ENCODE measurements at regions not wholly inside any gene's neighbourhood (a gene's known extent, or its start where the extent isn't known, plus 50 kb on each side); places are given as distances from the start of the nearest gene placed in this dataset.
"Not testable (repeated sequence)": the region's sequence is repeated elsewhere in the genome, so short reads cannot be mapped to it uniquely, and the experiment has no call there.

DNA sequence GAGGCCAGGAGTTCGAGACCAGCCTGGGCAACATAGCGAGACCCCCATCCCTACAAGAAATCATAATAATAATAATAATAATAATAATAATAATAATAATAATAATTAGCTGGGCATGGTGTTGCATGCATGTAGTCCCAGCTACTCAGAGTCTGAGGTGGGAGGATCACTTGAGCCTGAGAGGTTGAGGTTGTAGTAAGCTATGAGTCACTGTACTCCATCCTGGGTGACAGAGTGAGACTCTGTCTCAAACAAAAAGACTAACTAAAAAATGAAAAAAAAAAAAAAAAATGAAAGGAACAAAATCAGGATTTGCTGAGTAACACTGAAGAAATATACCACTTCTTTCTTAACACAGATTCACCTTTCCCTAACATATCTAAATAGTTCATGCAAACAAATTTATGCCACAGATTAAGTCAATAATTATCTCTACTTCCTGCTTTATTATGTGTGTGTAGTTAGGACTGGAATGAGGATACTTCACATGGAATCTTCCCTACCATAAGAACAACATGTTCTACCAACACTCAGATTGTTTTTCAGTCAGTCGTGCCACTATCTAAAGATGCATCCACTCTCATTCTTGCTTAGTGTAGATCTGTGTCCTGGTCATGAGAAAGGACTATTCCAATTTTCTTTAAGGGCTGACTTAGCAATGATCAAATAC lies 928.7 kb downstream of the SLC4A3 start:
- DNase-seq (ENCODE audit: low spot score) = no peak

DNA sequence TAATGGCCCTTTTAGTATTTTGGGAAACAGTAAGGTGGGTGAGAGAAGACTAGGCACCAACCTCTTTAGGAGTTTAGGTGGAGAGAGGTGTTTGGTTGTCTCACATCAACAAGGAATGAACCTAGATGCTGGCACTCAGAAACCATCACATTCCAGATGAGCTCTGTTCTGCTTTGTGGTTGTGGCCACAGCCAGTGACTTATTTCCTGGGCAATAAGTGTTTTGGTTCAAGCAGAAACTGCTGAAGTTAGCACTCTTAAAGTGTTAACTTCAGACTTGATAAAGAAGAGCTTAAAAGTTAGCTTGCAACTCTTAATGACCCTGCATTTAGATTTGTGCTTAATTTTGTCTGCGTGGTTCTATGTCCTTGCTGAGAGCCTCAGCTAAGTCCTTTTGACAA lies 929.2 kb downstream of the SLC4A3 start:
- no peak for DNase-seq (ENCODE audit: low spot score)

DNA sequence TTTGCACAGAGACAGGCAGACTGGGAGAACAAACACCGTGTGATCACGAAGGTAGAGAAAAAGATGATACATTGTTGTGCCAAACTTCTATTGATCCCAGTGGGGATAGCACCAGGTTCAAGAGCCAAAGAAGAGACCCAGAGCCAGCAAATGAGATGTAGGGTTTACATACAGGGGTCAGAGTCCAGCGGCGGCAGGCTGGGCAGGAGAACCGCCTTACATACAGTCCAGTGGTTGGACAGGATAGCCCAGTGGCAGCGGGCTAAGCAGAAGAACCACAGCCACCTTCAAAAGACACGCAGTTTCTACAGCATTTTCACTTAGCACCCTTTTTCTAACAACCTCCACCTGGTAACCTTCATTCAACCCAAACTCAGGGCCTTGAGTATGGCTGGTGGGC lies 932.8 kb downstream of the SLC4A3 start:
- no peak for DNase-seq (ENCODE audit: low spot score)

DNA sequence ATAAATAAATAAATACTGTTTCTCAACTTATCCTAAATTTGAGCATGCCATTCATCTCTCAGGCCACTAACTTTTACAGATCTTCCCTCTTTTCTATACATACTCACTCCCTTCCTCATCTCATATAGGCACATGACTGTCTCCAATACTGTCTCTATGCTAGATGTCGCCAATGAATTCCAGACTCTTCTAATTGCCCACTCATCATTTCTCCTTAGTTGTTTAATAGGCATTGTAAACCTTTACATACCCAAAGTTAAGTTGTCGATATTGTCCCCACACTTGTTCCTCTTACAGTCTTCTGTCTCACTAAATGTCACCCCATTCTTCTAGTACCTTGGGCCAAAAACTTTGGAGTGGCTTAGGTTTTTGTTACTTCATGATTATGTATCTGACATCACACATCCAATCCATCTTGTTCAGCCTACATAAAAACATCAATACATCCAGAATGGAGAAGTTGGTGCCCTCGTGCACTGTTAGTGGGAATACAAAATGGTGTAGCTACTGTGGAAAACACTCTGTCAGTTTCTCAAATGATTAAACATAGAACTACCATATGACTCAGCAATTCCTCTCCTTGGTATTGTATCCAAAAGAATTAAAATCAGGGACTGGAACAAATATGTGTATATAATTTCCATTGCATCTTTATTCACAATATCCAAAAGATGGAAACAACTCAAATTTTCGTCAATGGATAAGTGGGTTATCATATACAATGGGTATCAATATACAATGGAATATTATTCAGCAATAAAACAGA lies 935.1 kb downstream of the SLC4A3 start:
- DNase-seq (ENCODE audit: low spot score) = no peak

DNA sequence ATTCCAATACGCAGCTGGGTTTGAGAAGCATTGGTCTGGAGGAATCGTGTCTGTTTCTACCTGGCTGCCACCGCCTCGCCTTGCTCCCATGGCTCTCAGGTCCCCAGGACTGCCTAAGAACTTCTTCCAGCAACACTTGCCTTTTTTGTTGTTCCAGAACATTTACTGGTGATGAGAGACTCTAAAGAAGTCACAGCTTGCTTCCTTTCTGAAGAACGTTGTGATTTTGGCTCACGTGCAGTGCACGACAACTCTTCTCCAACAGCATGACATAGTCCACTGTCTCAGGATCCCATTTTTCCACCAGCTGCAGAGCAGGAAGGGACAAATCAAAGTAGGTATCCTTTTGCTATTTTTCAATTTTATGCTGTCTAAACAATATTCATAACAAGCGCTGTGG lies 940.9 kb downstream of the SLC4A3 start:
- no peak for DNase-seq (ENCODE audit: low spot score)

DNA sequence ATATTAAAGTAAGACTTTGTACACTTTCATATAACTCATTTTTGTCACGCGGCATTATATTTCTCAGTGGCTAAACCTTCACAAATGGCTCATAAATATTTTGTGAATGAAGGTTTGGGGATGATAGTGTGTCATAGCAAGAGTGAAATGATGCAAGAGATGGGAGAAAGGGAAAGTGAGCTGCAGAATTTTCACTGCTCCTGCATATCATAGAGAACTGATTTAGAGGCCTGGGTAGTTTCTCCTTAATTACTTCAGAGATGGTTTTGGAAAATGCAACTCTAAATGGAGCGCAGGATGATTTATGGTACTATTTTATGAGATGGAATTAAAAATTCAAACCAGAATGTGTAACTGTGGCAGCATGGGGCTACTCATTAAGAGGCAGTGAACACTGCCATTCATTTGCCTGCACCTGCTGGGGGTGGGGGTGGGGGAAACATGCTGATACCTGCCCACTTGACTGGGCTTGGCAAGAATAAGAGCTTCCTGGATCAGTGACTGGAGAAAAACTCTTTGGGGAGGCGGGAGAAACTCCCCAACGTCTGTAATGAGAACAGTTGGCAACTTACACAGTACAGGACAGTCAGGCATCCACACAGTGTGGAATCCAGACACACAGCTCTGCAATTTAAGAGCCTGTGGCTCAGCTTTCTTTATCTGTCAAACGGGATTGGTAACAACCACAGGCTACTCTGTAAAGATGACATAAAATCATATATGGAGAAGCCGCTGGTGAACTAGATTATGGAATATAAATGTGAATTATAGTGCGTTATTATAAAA lies 941.9 kb downstream of the SLC4A3 start:
- no peak for DNase-seq (ENCODE audit: low spot score)

DNA sequence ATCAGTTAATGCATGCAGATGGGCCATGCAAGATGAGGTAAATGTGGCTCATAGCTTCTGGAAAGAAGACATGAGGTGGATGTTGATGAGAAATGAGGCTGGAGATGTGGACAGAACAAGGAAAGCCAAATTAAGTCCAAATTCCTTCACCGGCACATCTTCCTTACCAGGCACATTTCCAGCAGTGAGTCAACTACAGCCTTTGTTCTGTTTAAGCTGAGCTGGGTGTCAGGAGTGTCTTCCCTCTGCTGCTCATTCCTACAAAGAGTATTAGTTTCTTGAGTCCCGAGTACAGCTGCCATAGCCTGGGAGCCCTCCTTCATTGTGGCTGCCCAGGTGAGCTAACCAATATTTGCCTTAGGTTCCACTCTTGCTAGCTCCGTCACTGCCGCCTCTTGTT lies 945.0 kb downstream of the SLC4A3 start:
- no peak for DNase-seq (ENCODE audit: low spot score)

DNA sequence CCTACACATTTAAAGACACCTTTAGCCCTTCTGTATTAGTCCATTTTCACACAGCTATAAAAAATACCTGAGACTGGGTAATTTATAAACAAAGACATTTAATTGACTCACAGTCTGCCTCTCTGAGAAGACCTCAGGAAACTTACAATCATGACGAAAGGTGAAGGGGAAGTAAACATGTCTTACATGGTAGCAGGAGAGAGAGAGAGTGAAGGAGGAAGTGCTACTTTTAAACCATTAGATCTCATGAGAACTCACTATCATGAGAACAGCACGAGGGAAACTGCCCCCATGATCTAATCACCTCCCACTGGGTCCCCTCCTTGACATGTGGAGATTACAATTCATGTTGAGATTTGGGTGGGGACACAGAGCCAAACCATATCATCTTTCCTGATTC lies 946.6 kb downstream of the SLC4A3 start:
- DNase-seq (ENCODE audit: low spot score) = no peak

DNA sequence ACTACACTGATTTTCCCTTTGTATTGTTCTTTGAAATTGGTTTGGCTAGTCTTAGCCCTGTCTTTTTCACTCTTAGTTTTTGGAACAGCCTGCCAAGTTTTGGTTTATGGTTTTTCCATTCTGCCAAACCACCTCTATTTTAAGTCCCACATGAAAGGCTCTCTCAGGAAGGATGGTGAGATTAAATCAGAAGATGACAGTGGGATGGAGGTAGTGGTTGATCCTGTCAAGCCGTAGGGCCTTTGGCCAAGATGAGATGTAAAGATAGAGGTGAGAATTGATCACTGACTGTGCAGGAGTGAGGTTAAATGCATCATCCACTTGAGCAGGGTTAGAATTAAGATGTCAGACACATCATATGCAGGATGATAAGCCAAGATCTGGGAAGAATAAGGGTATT lies 948.5 kb downstream of the SLC4A3 start:
- no peak for DNase-seq (ENCODE audit: low spot score)

DNA sequence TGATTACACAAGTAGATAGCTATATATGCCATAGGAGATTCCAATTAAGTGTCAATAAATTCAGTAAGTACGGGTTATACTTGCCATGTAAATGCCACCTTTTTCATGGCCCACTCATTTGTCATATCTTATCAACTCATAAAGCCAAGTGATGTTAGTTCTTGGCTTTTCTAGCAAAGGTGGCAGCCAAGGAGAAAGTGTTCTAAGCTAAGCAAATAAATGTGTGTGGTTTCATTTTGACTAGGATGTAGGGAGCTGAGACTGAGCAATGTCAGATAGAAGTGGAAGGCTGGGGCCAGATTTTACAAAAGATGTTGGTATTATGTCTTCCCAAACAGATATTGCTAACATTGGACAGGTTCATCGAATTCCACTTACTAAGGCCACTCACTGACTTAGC lies 952.0 kb downstream of the SLC4A3 start:
- no peak for DNase-seq (ENCODE audit: low spot score)

DNA sequence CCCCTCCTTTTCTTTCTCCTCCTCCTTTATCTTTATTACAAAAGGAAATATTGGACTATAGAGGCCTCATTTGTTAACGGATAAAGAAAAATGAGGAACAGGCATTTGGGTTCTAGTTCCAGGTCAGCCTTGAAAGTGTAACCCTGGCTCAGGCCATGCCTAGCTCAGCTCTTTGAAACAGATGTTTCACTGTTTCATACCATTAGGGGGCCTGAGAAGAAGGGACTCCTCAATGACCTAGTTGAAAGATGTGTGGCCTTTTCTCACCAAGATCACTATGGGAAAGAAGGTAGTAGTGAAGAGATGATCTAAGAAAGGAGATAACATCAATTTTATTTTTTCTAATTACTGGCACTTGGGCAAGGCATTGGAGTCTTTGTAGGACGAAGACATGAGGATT lies 952.7 kb downstream of the SLC4A3 start:
- no peak for DNase-seq (ENCODE audit: low spot score)

DNA sequence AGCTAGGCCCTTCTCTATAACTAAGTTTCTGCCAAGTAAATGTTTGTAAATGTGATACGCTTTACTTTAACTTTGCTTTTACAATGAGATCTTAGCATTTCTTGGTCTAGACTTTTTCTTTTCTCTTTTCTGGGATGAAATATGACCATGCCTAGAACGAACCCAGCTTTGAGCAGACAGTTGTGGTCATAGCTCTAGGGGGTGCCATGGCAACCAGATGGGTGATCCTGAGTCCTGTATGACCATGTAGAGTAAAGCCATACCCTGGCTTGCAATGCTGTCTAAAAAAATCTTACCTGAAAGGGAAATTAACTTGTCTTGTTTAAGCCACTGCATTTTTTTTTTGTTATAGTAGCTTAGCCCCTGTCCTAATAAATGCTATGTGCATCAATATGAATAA lies 956.3 kb downstream of the SLC4A3 start:
- no peak for DNase-seq (ENCODE audit: low spot score)

DNA sequence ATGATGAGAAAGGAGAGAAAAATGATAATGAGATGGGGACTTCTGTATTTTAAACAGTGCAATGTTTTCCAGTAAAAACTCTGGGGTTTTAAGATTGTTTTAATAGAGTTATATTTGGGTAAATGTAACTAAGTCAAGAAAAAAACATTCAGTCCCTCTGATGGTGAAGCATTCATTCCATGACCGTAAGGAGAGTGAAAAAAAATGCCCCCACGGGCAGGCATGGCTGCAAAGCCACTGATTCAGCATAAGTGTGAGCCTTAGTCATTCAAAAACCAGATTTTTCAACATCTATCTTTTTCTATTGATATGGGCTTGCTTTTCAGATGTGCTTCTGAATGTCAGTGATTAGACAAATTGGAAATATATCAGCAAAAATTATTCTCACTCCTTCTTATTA lies 957.8 kb downstream of the SLC4A3 start:
- no peak for DNase-seq (ENCODE audit: low spot score)

DNA sequence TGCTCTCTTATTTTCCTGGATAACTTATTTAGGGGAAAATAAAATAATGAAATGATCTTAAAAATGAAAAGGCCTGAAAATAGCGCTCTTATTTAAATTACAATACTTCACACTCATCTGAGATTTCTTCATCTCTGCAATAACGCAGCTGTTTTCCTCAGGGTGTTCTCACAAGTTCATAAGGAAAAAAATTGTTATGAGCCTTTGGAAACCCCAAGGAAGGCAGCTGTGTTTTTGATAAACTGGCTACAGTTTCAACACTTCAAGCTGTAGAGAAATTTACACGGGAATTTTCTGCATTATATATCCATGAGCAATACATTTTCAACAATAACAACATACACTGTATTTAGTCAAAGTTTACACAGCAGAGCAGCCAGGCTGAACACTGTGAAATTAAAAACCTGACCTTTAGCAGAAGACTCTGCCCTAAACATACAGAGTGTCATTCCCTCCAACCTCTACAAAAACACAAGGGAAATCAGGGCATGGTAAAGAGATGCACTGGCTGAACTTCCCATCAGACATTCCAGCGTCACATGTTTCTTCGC lies 959.6 kb downstream of the SLC4A3 start:
- no peak for DNase-seq (ENCODE audit: low spot score)

DNA sequence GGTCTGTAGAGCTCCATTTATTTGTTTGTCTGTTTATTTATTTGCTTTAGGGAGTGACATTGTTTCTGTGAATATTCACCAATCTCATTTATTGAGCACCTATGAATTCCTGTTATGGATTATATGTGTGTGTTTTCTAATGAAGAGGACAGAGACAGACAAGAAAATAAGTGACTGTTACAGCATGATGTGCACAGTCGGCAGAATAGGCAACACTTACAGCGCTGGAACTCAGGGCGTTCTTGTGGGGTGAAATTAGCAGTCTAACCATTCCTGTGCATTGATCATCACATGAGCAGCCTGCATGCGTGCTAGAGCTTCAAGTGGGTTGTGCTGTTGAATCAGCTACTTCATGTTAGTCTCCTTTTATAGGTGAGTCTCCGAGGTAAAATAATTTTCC lies 960.7 kb downstream of the SLC4A3 start:
- no peak for DNase-seq (ENCODE audit: low spot score)

DNA sequence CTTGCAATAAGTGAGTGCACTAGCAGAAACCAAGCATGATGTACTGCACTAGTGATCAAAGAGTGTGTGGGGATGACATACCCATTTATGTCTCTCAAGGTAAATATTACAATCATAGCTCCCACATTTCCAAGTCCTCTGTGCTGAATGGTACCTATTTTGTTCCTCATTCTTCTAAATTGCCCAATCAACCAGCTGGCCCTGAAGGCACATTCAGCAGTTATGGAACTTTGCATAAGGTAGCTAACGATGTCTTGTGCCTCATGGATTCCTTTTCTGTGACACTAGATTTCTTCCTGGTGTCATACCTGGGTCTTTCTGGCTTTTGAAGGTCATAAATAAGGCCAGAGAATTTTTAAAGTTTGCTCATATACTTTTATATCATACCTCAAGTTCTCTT lies 963.0 kb downstream of the SLC4A3 start:
- no peak for DNase-seq (ENCODE audit: low spot score)

DNA sequence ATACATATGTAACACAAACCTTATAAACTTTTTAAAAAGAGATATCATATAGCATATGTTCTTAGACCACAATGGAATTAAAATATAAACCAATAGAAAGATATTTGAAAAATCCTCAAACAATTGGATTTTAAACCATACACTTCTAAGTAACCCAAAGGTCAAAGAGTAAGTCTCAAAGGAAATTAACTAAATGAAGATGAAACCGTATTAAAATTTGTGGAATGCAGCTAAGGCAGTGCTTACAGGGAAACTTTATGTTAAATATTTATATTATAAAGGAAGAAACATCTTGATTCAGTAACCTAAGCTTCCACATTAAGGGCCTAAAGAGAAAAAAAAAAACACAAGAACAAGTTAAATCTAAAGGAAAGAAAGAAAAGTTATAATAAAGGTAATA lies 966.1 kb downstream of the SLC4A3 start:
- no peak for DNase-seq (ENCODE audit: low spot score)

DNA sequence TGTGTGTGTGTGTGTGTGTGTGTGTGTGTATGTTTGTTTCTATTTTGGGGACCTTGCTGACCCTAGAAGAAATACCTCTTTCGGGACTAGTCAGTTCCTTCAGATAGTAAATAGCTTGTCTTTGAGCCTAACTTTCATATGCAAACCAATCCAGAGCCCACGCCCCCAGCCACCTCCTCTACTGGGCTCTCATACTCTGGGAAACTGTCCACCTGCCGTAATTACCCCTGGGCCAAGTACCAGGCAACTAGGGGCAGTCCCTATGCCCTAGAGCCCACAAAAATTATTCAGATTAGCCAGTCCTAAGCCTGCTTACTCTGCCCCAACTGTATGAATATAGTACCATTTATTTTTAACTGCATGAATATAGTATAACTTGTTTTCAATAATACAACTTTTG lies 970.4 kb downstream of the EPHA4 start:
- DNase-seq (ENCODE audit: low spot score) = no peak

DNA sequence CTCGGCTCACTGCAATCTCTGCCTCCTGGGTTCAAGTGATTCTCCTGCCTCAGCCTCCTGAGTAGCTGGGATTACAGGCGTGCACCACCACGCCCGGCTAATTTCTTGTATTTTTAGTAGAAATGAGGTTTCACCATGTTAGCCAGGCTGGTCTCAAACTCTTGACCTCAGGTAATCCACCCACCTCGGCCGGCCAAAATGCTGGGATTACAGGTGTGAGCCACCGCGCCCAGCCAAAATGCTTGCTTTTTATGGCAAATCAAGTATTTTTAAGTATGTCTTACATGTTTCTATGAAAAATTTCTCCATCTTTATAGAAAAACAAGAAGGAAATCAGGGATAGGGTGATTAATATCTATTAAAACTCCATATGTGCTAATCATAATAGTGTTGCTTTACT lies 959.1 kb downstream of the EPHA4 start:
- DNase-seq (ENCODE audit: low spot score) = not testable (repeated sequence)

DNA sequence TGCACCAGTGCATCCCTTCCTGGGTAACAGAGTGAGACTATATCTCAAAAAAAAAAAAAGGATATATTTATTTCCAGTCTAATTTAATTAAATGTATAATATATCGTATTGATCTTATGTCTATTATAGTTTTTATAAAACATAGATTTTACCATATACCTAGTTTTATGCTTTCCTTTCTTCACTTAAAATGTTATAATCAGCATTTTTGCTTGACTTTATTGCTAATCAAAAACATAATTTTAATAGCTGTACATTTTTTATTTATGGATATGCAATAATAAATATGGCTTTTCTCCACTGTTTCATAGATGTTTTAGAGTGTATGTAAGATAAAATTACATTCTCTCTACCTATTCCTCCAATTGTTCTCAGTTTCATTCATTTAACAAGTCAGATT lies 958.0 kb downstream of the EPHA4 start:
- DNase-seq (ENCODE audit: low spot score) = no peak

DNA sequence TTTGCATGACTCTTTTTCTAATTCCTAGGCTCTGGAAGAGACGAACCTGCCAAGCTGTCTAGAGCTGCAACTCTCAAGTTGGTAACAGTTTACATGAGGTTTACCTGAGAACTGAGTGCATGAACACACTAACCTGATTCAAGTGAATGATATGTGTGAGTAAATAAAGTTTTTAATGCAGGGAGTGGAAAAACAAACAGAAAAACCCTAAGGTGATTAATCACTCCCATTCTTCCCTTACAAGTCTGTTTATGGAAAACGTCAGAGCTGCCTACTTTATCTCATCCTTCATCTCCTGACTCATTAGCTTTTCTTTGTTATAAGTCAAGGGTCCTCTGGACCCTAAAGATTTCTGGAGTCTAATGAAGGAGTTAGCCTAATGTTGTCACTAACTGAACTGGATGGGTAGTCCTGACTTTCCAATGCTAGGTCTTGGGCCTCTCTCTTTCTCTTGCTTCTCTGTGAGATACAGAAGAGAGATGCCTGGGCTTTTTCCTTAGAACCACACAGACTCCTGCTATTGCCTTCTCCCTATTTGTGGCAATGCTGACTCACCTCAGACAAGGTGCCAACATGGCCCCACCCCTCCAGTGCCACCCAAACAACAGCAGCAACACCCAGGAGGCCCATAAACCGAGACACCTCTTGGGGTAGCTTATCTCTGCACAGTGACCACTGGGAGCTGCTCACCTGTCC lies 952.4 kb downstream of the EPHA4 start:
- no peak for DNase-seq (ENCODE audit: low spot score)

DNA sequence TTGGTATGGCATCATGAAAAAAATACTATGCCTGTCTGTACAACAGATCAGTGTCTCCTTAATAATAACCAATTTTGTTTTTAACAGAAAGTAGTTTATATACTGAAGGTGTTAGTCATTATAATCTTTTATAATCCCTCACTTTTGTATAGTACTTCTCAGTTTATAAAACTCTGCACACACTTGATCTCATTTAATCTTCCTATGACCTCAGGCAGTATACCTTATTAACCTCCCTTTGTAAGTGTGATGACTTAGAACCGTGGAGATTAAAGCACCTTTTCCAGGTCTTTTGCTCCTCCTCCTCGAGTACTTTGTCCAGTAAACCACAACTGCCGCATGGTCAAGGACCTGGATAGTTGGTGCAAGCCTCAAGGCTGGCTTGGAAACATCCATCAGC lies 945.5 kb downstream of the EPHA4 start:
- DNase-seq (ENCODE audit: low spot score) = no peak

Data from CD4-positive, alpha-beta T cell treated with Interleukin-6 at 100 ng/mL for 8 hours (primary cell).